Type B pancreatic cell (in vitro differentiated cells): ENCODE measurements at regions not wholly inside any gene's neighbourhood (a gene's known extent, or its start where the extent isn't known, plus 50 kb on each side); places are given as distances from the start of the nearest gene placed in this dataset.
"Not testable (repeated sequence)": the region's sequence is repeated elsewhere in the genome, so short reads cannot be mapped to it uniquely, and the experiment has no call there.

Experiments used
- DNase-seq: peaks from one replicate; pipeline ENCODE4 v3.0.0; 2021; ENCODE audit warnings: mixed read lengths; ENCODE audit not compliant: unreplicated experiment; ENCODE audit errors: extremely low spot score
- H3K27ac Mint-ChIP-seq: 2 replicates; pipeline ENCODE4 v1.8.0; 2021; ENCODE audit warnings: mild to moderate bottlenecking, mixed read lengths
- H3K27me3 Mint-ChIP-seq: 2 replicates; pipeline ENCODE4 v1.8.0; 2021; ENCODE audit warnings: mixed read lengths
- H3K36me3 Mint-ChIP-seq: 2 replicates; pipeline ENCODE4 v1.8.0; 2021; ENCODE audit warnings: mixed read lengths
- H3K4me1 Mint-ChIP-seq: one replicate; pipeline ENCODE4 v1.8.0; 2021; ENCODE audit warnings: mixed read lengths; ENCODE audit not compliant: unreplicated experiment
- H3K4me3 Mint-ChIP-seq: 2 replicates; pipeline ENCODE4 v1.8.0; 2021; ENCODE audit warnings: mild to moderate bottlenecking, mixed read lengths
- H3K9me3 Mint-ChIP-seq: 2 replicates; pipeline ENCODE4 v1.8.0; 2021; ENCODE audit warnings: mixed read lengths
- CTCF ChIP-seq: fragments of 200-600 bp; sonication (generic); conservative IDR thresholded peaks from 2 replicates; pipeline ENCODE4 v1.5.0; 2021; ENCODE audit warnings: antibody characterized with exemption, mild to moderate bottlenecking

GRCh38 chr5:118336468-118336867 is 651.9 kb downstream of the DTWD2 start:
- Mint-ChIP-seq H3K36me3 (no peaks in the 10 kb centered on the region), H3K27ac (no peak overlapping the region), H3K27me3 (no peaks in the 10 kb centered on the region), H3K9me3 (no peaks in the 10 kb centered on the region), H3K4me3 (no peak overlapping the region), H3K4me1 (no peaks in the 10 kb centered on the region)
- DNase-seq = no peak
- no peak for TF ChIP-seq CTCF

GRCh38 chr5:118327389-118327788 is 661.0 kb downstream of the DTWD2 start:
- Mint-ChIP-seq H3K36me3 (no peaks in the 10 kb centered on the region), H3K4me1 (peaks cover 5% of the 10 kb centered on the region), H3K4me3 (no peak overlapping the region), H3K27ac (no peak overlapping the region), H3K27me3 (no peaks in the 10 kb centered on the region), H3K9me3 (peaks cover under 1% of the 10 kb centered on the region)
- no peak for DNase-seq
- TF ChIP-seq CTCF = no peak

GRCh38 chr5:118326481-118327045 is 661.8 kb downstream of the DTWD2 start:
- H3K4me3 Mint-ChIP-seq = no peak overlapping the region
- no peak for TF ChIP-seq CTCF
- DNase-seq = no peak
- no peaks in the 10 kb centered on the region for H3K36me3 Mint-ChIP-seq
- peaks cover 5% of the 10 kb centered on the region for H3K4me1 Mint-ChIP-seq
- H3K9me3 Mint-ChIP-seq = peaks cover 6% of the 10 kb centered on the region
- H3K27ac Mint-ChIP-seq = no peak overlapping the region
- no peaks in the 10 kb centered on the region for H3K27me3 Mint-ChIP-seq

GRCh38 chr5:118325931-118326330 is 662.4 kb downstream of the DTWD2 start:
- Mint-ChIP-seq H3K27ac (no peak overlapping the region), H3K4me3 (no peak overlapping the region), H3K4me1 (peaks cover 5% of the 10 kb centered on the region), H3K36me3 (no peaks in the 10 kb centered on the region), H3K9me3 (peaks cover 6% of the 10 kb centered on the region), H3K27me3 (no peaks in the 10 kb centered on the region)
- TF ChIP-seq CTCF = no peak
- DNase-seq = no peak

DNA sequence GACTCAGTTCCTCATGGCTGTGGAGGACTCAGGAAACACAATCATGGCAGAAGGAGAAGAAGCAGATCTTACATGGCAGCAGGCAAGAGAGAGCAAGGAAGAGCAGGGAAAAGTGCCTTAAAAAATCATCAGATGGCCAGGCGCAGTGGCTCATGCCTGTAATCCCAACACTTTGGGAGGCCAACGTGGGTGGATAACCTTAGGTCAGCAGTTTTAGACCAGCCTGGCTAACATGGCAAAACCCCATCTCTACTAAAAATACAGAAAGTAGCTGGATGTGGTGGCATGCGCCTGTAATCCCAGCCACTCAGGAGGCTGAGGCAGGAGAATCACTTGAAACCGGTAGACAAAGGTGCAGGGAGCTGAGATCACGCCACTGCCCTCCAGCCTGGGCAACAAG is 664.6 kb downstream of the DTWD2 start:
- H3K4me1 Mint-ChIP-seq, DNase-seq, H3K36me3 Mint-ChIP-seq, H3K4me3 Mint-ChIP-seq, H3K9me3 Mint-ChIP-seq, H3K27ac Mint-ChIP-seq, H3K27me3 Mint-ChIP-seq: not testable (repeated sequence)

DNA sequence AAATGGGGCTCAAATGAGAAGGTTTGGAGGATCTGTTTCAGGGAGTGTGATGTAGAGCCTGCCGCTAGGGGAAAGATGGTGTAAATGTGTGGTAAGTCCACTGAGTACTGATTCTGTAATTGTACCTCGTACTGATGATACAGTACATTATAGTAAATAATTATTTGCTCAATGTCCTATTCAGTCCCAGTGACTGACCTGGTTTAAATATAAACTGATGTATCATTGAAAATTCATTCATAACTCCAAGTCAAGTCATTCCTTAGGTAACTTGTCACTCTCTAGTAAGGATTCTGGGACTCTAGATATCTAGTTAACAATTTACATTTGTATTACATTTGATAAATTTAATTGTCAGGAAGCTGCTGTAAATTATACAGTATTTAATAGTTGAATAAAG is 667.3 kb downstream of the DTWD2 start:
- no peak overlapping the region for H3K27ac Mint-ChIP-seq
- H3K4me1 Mint-ChIP-seq = peaks cover 5% of the 10 kb centered on the region
- no peak for TF ChIP-seq CTCF
- no peak overlapping the region for H3K4me3 Mint-ChIP-seq
- H3K36me3 Mint-ChIP-seq = no peaks in the 10 kb centered on the region
- no peak for DNase-seq
- peaks cover 6% of the 10 kb centered on the region for H3K9me3 Mint-ChIP-seq
- no peaks in the 10 kb centered on the region for H3K27me3 Mint-ChIP-seq
